ENCODE measurements at regions not wholly inside any gene's neighbourhood (a gene's known extent, or its start where the extent isn't known, plus 50 kb on each side); places are given as distances from the start of the nearest gene placed in this dataset.

- Histone ChIP-seq H3K27me3 (replicated peaks in 1 of 2; ENCODE audit: control insufficient read depth in 2 of 2, extremely low read depth in 1 of 2, insufficient read depth in 2 of 2, low read length in 1 of 2) (no peaks in the 10 kb centered on the region), H3K36me3 (ENCODE audit: control insufficient read depth in 2 of 2, extremely low read depth in 1 of 2, insufficient read depth in 1 of 2, low read length in 1 of 2) (no peaks in the 10 kb centered on the region), H3K27ac (ENCODE audit: low read length) (no peak overlapping the region), H3K4me1 (ENCODE audit: control insufficient read depth in 1 of 2, extremely low read depth in 1 of 2, insufficient read depth in 2 of 2, low read length in 2 of 2) (no peaks in the 10 kb centered on the region), H3K9me3 (no peaks in the 10 kb centered on the region), H3K4me3 (ENCODE audit: control insufficient read depth in 1 of 2, extremely low read depth in 1 of 2, low read length in 1 of 2) (no peak overlapping the region)
- H3K36me3 Mint-ChIP-seq: no peaks in the 10 kb centered on the region
- ATAC-seq (replicated peaks in 1 of 4): no peak
- POLR2A ChIA-PET: no interaction called here
- H3K27ac Mint-ChIP-seq: no peak overlapping the region
- CTCF ChIA-PET: interaction anchor here in 1 of 2 donors (0.6 kb wide), 1 partner anchor 759 kb away, joined by 8 read pairs; no protein-coding TSS in a partner anchor
- H3K9me3 Mint-ChIP-seq: no peaks in the 10 kb centered on the region
- H3K4me3 Mint-ChIP-seq: no peak overlapping the region
- no peak for DNase-seq
- 100% methylated on average over 2 of the region's 3 CpGs for WGBS (ENCODE audit: insufficient coverage)
- peaks cover 3 to 12% of the 10 kb centered on the region in 2 donors for H3K27me3 Mint-ChIP-seq
- H3K4me1 Mint-ChIP-seq: no peaks in the 10 kb centered on the region
Measured at GRCh38 chr5:57676222-57677098, 193.8 kb upstream of the ACTBL2 start.

- no peak overlapping the region for H3K27ac Mint-ChIP-seq
- ATAC-seq (replicated peaks in 1 of 4) (no peak), DNase-seq (no peak)
- H3K4me3 ChIP-seq (ENCODE audit: control insufficient read depth in 1 of 2, extremely low read depth in 1 of 2, low read length in 1 of 2): no peak overlapping the region
- no CpG with 5 or more reads among the region's 1 CpG for WGBS (ENCODE audit: insufficient coverage)
- no peak overlapping the region for H3K4me3 Mint-ChIP-seq
- peaks cover 3 to 12% of the 10 kb centered on the region in 2 donors for H3K27me3 Mint-ChIP-seq
- no peaks in the 10 kb centered on the region for H3K4me1 Mint-ChIP-seq
- no peaks in the 10 kb centered on the region for H3K36me3 Mint-ChIP-seq
- no peaks in the 10 kb centered on the region for H3K9me3 Mint-ChIP-seq
- CTCF ChIA-PET: interaction anchor here in 1 of 2 donors (0.5 kb wide), 1 partner anchor 437 kb away, joined by 3 read pairs; no protein-coding TSS in a partner anchor
- H3K36me3 ChIP-seq (ENCODE audit: control insufficient read depth in 2 of 2, extremely low read depth in 1 of 2, insufficient read depth in 1 of 2, low read length in 1 of 2): no peaks in the 10 kb centered on the region
- H3K9me3 ChIP-seq: no peaks in the 10 kb centered on the region
- H3K27me3 ChIP-seq (replicated peaks in 1 of 2; ENCODE audit: control insufficient read depth in 2 of 2, extremely low read depth in 1 of 2, insufficient read depth in 2 of 2, low read length in 1 of 2): no peaks in the 10 kb centered on the region
- no peak overlapping the region for H3K27ac ChIP-seq (ENCODE audit: low read length)
- POLR2A ChIA-PET: interaction anchor here in 1 of 2 donors (0.6 kb wide), 1 partner anchor 1013 kb away, joined by 3 read pairs; no protein-coding TSS in a partner anchor
- no peaks in the 10 kb centered on the region for H3K4me1 ChIP-seq (ENCODE audit: control insufficient read depth in 1 of 2, extremely low read depth in 1 of 2, insufficient read depth in 2 of 2, low read length in 2 of 2)
Measured at GRCh38 chr5:57675236-57675635, 192.6 kb upstream of the ACTBL2 start.

GRCh38 chr5:57671371-57671770, 188.8 kb upstream of the ACTBL2 start:
- no peak overlapping the region for H3K4me3 ChIP-seq (ENCODE audit: control insufficient read depth in 1 of 2, extremely low read depth in 1 of 2, low read length in 1 of 2)
- H3K4me1 ChIP-seq (ENCODE audit: control insufficient read depth in 1 of 2, extremely low read depth in 1 of 2, insufficient read depth in 2 of 2, low read length in 2 of 2): no peaks in the 10 kb centered on the region
- no peak overlapping the region for H3K27ac ChIP-seq (ENCODE audit: low read length)
- H3K36me3 ChIP-seq (ENCODE audit: control insufficient read depth in 2 of 2, extremely low read depth in 1 of 2, insufficient read depth in 1 of 2, low read length in 1 of 2): no peaks in the 10 kb centered on the region
- Mint-ChIP-seq H3K27ac (no peak overlapping the region), H3K36me3 (no peaks in the 10 kb centered on the region), H3K4me3 (no peak overlapping the region), H3K27me3 (peaks cover 0 to 4% of the 10 kb centered on the region in 2 donors), H3K4me1 (no peaks in the 10 kb centered on the region), H3K9me3 (no peaks in the 10 kb centered on the region)
- peaks cover 0 to 3% of the 10 kb centered on the region in 2 experiments for H3K27me3 ChIP-seq (replicated peaks in 1 of 2; ENCODE audit: control insufficient read depth in 2 of 2, extremely low read depth in 1 of 2, insufficient read depth in 2 of 2, low read length in 1 of 2)
- ATAC-seq (replicated peaks in 1 of 4) (no peak), DNase-seq (no peak)
- no peaks in the 10 kb centered on the region for H3K9me3 ChIP-seq
- ChIA-PET POLR2A (no interaction called here), CTCF (no interaction called here)

GRCh38 chr5:57666582-57666981, 184.0 kb upstream of the ACTBL2 start:
- ATAC-seq (replicated peaks in 1 of 4) (no peak), DNase-seq (no peak)
- Mint-ChIP-seq H3K27ac (no peak overlapping the region), H3K4me3 (no peak overlapping the region), H3K27me3 (peaks cover 9 to 11% of the 10 kb centered on the region in 2 donors), H3K4me1 (no peaks in the 10 kb centered on the region), H3K9me3 (no peaks in the 10 kb centered on the region), H3K36me3 (no peaks in the 10 kb centered on the region)
- Histone ChIP-seq H3K27ac (ENCODE audit: low read length) (no peak overlapping the region), H3K36me3 (ENCODE audit: control insufficient read depth in 2 of 2, extremely low read depth in 1 of 2, insufficient read depth in 1 of 2, low read length in 1 of 2) (no peaks in the 10 kb centered on the region), H3K9me3 (no peaks in the 10 kb centered on the region), H3K27me3 (replicated peaks in 1 of 2; ENCODE audit: control insufficient read depth in 2 of 2, extremely low read depth in 1 of 2, insufficient read depth in 2 of 2, low read length in 1 of 2) (peaks cover 0 to 3% of the 10 kb centered on the region in 2 experiments), H3K4me3 (ENCODE audit: control insufficient read depth in 1 of 2, extremely low read depth in 1 of 2, low read length in 1 of 2) (no peak overlapping the region), H3K4me1 (ENCODE audit: control insufficient read depth in 1 of 2, extremely low read depth in 1 of 2, insufficient read depth in 2 of 2, low read length in 2 of 2) (no peaks in the 10 kb centered on the region)
- POLR2A ChIA-PET: interaction anchor here in 1 of 2 donors (1.0 kb wide), 1 partner anchor 1831 kb away, joined by 3 read pairs; no protein-coding TSS in a partner anchor
- CTCF ChIA-PET: no interaction called here

- Mint-ChIP-seq H3K4me1 (no peaks in the 10 kb centered on the region), H3K27ac (no peak overlapping the region), H3K4me3 (no peak overlapping the region), H3K36me3 (no peaks in the 10 kb centered on the region), H3K9me3 (no peaks in the 10 kb centered on the region), H3K27me3 (peaks cover 9 to 16% of the 10 kb centered on the region in 2 donors)
- H3K4me1 ChIP-seq (ENCODE audit: control insufficient read depth in 1 of 2, extremely low read depth in 1 of 2, insufficient read depth in 2 of 2, low read length in 2 of 2): no peaks in the 10 kb centered on the region
- H3K9me3 ChIP-seq: no peaks in the 10 kb centered on the region
- H3K36me3 ChIP-seq (ENCODE audit: control insufficient read depth in 2 of 2, extremely low read depth in 1 of 2, insufficient read depth in 1 of 2, low read length in 1 of 2): no peaks in the 10 kb centered on the region
- CTCF ChIA-PET: no interaction called here
- peaks cover 0 to 3% of the 10 kb centered on the region in 2 experiments for H3K27me3 ChIP-seq (replicated peaks in 1 of 2; ENCODE audit: control insufficient read depth in 2 of 2, extremely low read depth in 1 of 2, insufficient read depth in 2 of 2, low read length in 1 of 2)
- no peak overlapping the region for H3K27ac ChIP-seq (ENCODE audit: low read length)
- no peak overlapping the region for H3K4me3 ChIP-seq (ENCODE audit: control insufficient read depth in 1 of 2, extremely low read depth in 1 of 2, low read length in 1 of 2)
- no peak for ATAC-seq (replicated peaks in 1 of 4)
- DNase-seq: no peak
- POLR2A ChIA-PET: no interaction called here
- WGBS (ENCODE audit: insufficient coverage): 80% methylated on average over 1 of the region's 7 CpGs
Measured at GRCh38 chr5:57665146-57665936, 182.7 kb upstream of the ACTBL2 start.

GRCh38 chr5:57664700-57665099, 182.1 kb upstream of the ACTBL2 start:
- H3K4me1 ChIP-seq (ENCODE audit: control insufficient read depth in 1 of 2, extremely low read depth in 1 of 2, insufficient read depth in 2 of 2, low read length in 2 of 2): no peaks in the 10 kb centered on the region
- WGBS (ENCODE audit: insufficient coverage): no CpG with 5 or more reads among the region's 1 CpG
- no peak overlapping the region for H3K4me3 ChIP-seq (ENCODE audit: control insufficient read depth in 1 of 2, extremely low read depth in 1 of 2, low read length in 1 of 2)
- no peaks in the 10 kb centered on the region for H3K9me3 ChIP-seq
- Mint-ChIP-seq H3K36me3 (no peaks in the 10 kb centered on the region), H3K27ac (no peak overlapping the region), H3K4me3 (no peak overlapping the region), H3K27me3 (peaks cover 9 to 16% of the 10 kb centered on the region in 2 donors), H3K9me3 (no peaks in the 10 kb centered on the region), H3K4me1 (no peaks in the 10 kb centered on the region)
- ATAC-seq (replicated peaks in 1 of 4) (no peak), DNase-seq (no peak)
- CTCF ChIA-PET: no interaction called here
- H3K27me3 ChIP-seq (replicated peaks in 1 of 2; ENCODE audit: control insufficient read depth in 2 of 2, extremely low read depth in 1 of 2, insufficient read depth in 2 of 2, low read length in 1 of 2): peaks cover 0 to 3% of the 10 kb centered on the region in 2 experiments
- no peaks in the 10 kb centered on the region for H3K36me3 ChIP-seq (ENCODE audit: control insufficient read depth in 2 of 2, extremely low read depth in 1 of 2, insufficient read depth in 1 of 2, low read length in 1 of 2)
- no peak overlapping the region for H3K27ac ChIP-seq (ENCODE audit: low read length)
- POLR2A ChIA-PET: no interaction called here
